Dermis blood vessel endothelial cell (primary cell): ENCODE measurements at regions not wholly inside any gene's neighbourhood (a gene's known extent, or its start where the extent isn't known, plus 50 kb on each side); places are given as distances from the start of the nearest gene placed in this dataset.

Experiments used
- DNase-seq: peaks from one replicate; pipeline ENCODE4 v3.0.0; 2010

- no peak for DNase-seq
These were observed 91.2 kb downstream of the SOX9 start for GRCh38 chr17:72212041-72212440.

- DNase-seq, result no peak
These were observed 94.7 kb downstream of the SOX9 start for GRCh38 chr17:72215490-72215889.

GRCh38 chr17:72215928-72216327 lies 95.1 kb downstream of the SOX9 start:
- no peak for DNase-seq

GRCh38 chr17:72219137-72219823 lies 98.5 kb downstream of the SOX9 start:
- DNase-seq, result no peak

GRCh38 chr17:72219824-72220493 lies 99.1 kb downstream of the SOX9 start:
- DNase-seq, result no peak

GRCh38 chr17:72222661-72223380 lies 102.0 kb downstream of the SOX9 start:
- DNase-seq, result no peak

- DNase-seq, result no peak
These were observed 103.1 kb downstream of the SOX9 start for GRCh38 chr17:72223866-72224291.

GRCh38 chr17:72226322-72226721 lies 105.5 kb downstream of the SOX9 start:
- no peak for DNase-seq

GRCh38 chr17:72233986-72234385 lies 113.2 kb downstream of the SOX9 start:
- DNase-seq, result no peak

- no peak for DNase-seq
These were observed 114.2 kb downstream of the SOX9 start for GRCh38 chr17:72234985-72235384.

- no peak for DNase-seq
These were observed 116.3 kb downstream of the SOX9 start for GRCh38 chr17:72236980-72237633.

GRCh38 chr17:72238157-72238673 lies 117.4 kb downstream of the SOX9 start:
- no peak for DNase-seq

- no peak for DNase-seq
These were observed 118.7 kb downstream of the SOX9 start for GRCh38 chr17:72239548-72239947.

- DNase-seq, result no peak
These were observed 119.5 kb downstream of the SOX9 start for GRCh38 chr17:72240333-72240732.

GRCh38 chr17:72244494-72244893 lies 123.7 kb downstream of the SOX9 start:
- no peak for DNase-seq

GRCh38 chr17:72244956-72245355 lies 124.1 kb downstream of the SOX9 start:
- DNase-seq, result no peak

GRCh38 chr17:72249441-72249840 lies 128.6 kb downstream of the SOX9 start:
- DNase-seq, result no peak

- DNase-seq, result no peak
These were observed 129.4 kb downstream of the SOX9 start for GRCh38 chr17:72250206-72250605.

- DNase-seq, result no peak
These were observed 132.8 kb downstream of the SOX9 start for GRCh38 chr17:72253597-72253996.

- no peak for DNase-seq
These were observed 134.1 kb downstream of the SOX9 start for GRCh38 chr17:72254808-72255449.

GRCh38 chr17:72255481-72255880 lies 134.7 kb downstream of the SOX9 start:
- DNase-seq, result no peak

- DNase-seq, result no peak
These were observed 137.9 kb downstream of the SOX9 start for GRCh38 chr17:72258711-72259110.

GRCh38 chr17:72259922-72260321 lies 139.1 kb downstream of the SOX9 start:
- DNase-seq, result no peak
